IPS DF 6.9 (cell line): ENCODE measurements at regions not wholly inside any gene's neighbourhood (a gene's known extent, or its start where the extent isn't known, plus 50 kb on each side); places are given as distances from the start of the nearest gene placed in this dataset.
"Not testable (repeated sequence)": the region's sequence is repeated elsewhere in the genome, so short reads cannot be mapped to it uniquely, and the experiment has no call there.

Experiments used
- DNase-seq: peaks from one replicate; pipeline ENCODE4 v3.0.0-alpha.2; 2013; ENCODE audit warnings: low read depth, low spot score
- H3K27ac ChIP-seq: one replicate; pipeline ENCODE4 v1.5.1; 2013; ENCODE audit warnings: low read length, control low read depth
- H3K27me3 ChIP-seq: 2 replicates; pipeline ENCODE4 v1.6.1; 2013; ENCODE audit warnings: mild to moderate bottlenecking, low read length; ENCODE audit not compliant: control insufficient read depth, insufficient read depth
- H3K36me3 ChIP-seq: 2 replicates; pipeline ENCODE4 v1.6.1; 2013; ENCODE audit warnings: low read length; ENCODE audit not compliant: control insufficient read depth, insufficient read depth
- H3K4me1 ChIP-seq: 2 replicates; pipeline ENCODE4 v1.6.1; 2013; ENCODE audit warnings: low read length; ENCODE audit not compliant: control insufficient read depth, insufficient read depth
- H3K4me3 ChIP-seq: 2 replicates; pipeline ENCODE4 v1.5.1; 2013; ENCODE audit warnings: mild to moderate bottlenecking, low read length
- H3K9me3 ChIP-seq: 2 replicates; pipeline ENCODE4 v1.6.1; 2013; ENCODE audit warnings: low read length, inconsistent platforms; ENCODE audit not compliant: control insufficient read depth, insufficient read depth
- WGBS: extraction: QIAGEN DNeasy Blood & Tissue Kit; methylation state at CpG from one replicate; pipeline ENCODE4 v1.1.7; 2013; ENCODE audit warnings: mixed read lengths, missing lambda C conversion rate; ENCODE audit not compliant: insufficient read length, insufficient coverage; 5-methylcytosine and 5-hydroxymethylcytosine counted together

DNA sequence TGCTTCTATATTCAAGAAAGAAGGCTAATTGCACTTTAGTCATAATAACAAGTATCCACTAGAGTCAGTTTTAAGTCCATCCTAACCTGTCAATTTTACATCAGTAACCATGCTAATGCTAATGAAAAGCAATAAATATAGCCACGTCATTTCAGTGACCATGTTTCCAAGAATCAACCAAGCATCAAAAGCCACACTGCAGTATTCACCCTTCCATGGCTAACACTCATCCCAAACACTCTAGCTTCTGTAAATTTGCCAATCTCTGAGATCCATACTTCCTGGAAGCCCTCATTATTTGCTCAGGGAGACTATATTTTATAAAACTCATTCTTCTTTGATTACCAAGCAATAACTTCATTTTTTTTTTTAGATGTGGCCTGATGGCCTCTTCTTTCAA is 712.0 kb downstream of the CETN3 start:
- H3K36me3 ChIP-seq = no peaks in the 10 kb centered on the region
- H3K4me1 ChIP-seq = no peaks in the 10 kb centered on the region; the same call in 1 of the 2 replicates
- H3K27ac ChIP-seq = no peak overlapping the region
- WGBS = no CpG with 5 or more reads among the region's 1 CpG
- no peak for DNase-seq
- H3K27me3 ChIP-seq = no peaks in the 10 kb centered on the region
- no peak overlapping the region for H3K4me3 ChIP-seq
- no peaks in the 10 kb centered on the region; the same call in 1 of the 2 replicates for H3K9me3 ChIP-seq

DNA sequence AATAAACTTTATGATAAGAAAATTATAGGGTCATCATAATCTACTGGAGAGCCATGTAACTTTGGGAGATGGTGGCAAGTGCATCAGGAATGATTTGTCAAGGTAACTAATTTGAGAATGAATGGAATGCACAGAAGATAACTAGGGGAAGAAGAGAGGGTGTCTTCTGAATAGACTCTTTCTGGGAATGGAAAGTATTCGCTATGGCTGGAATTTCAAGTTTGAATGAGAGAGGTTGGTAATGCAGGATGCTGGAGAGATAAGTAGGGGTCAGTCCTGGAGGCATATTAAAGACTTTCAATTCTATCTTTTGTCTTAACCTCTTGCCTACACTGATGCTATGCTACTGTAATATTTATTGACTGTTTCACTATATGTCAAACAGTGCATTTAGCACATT is 714.2 kb downstream of the CETN3 start:
- Histone ChIP-seq H3K36me3 (no peaks in the 10 kb centered on the region), H3K27ac (no peak overlapping the region), H3K4me1 (no peaks in the 10 kb centered on the region; the same call in 1 of the 2 replicates), H3K27me3 (no peaks in the 10 kb centered on the region), H3K4me3 (no peak overlapping the region), H3K9me3 (no peaks in the 10 kb centered on the region; the same call in 1 of the 2 replicates)
- no peak for DNase-seq
- no CpG with 5 or more reads among the region's 1 CpG for WGBS

DNA sequence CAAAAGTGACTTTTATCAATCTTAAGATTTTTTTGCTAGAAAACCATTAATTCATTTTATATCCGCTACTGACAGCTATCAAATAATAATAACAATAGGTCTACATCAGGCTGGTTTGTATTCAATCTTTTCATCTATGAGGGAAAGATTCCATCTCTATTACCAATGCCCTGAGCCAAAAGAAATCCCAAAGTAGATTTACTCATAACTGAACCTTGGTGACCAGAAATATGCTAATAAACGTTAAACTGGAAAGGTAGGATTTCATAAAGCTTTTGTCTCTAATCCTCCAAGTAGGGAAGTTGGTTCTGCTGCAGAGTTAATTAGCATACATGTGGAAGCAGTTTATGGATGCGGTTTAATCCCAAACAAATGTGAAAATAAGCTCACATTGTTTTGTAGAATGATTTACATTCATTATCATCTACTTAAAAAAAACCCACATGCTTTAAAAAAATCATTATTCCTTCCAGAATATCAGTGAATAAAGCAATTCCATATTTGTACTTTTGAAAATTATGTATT is 715.5 kb downstream of the CETN3 start:
- no CpG with 5 or more reads among the region's 3 CpGs for WGBS
- H3K27me3 ChIP-seq = no peaks in the 10 kb centered on the region
- DNase-seq = no peak
- H3K4me1 ChIP-seq = no peaks in the 10 kb centered on the region; the same call in 1 of the 2 replicates
- H3K36me3 ChIP-seq = no peaks in the 10 kb centered on the region
- H3K27ac ChIP-seq = no peak overlapping the region
- no peaks in the 10 kb centered on the region; the same call in 1 of the 2 replicates for H3K9me3 ChIP-seq
- no peak overlapping the region for H3K4me3 ChIP-seq

GRCh38 chr5:89690331-89690730 is 719.2 kb downstream of the CETN3 start:
- no peaks in the 10 kb centered on the region for H3K4me1 ChIP-seq
- whole genome bisulfite sequencing = no CpG with 5 or more reads among the region's 1 CpG
- no peak overlapping the region for H3K4me3 ChIP-seq
- no peak overlapping the region for H3K27ac ChIP-seq
- H3K36me3 ChIP-seq = no peaks in the 10 kb centered on the region
- DNase-seq = no peak
- H3K9me3 ChIP-seq = no peaks in the 10 kb centered on the region; the same call in 1 of the 2 replicates
- no peaks in the 10 kb centered on the region for H3K27me3 ChIP-seq

GRCh38 chr5:89686081-89686765 is 723.3 kb downstream of the CETN3 start:
- no peaks in the 10 kb centered on the region for H3K36me3 ChIP-seq
- no peaks in the 10 kb centered on the region for H3K27me3 ChIP-seq
- H3K4me3 ChIP-seq = no peak overlapping the region
- no peak for DNase-seq
- no peaks in the 10 kb centered on the region for H3K4me1 ChIP-seq
- H3K27ac ChIP-seq = no peak overlapping the region
- no CpG with 5 or more reads among the region's 4 CpGs for WGBS
- H3K9me3 ChIP-seq = no peaks in the 10 kb centered on the region

DNA sequence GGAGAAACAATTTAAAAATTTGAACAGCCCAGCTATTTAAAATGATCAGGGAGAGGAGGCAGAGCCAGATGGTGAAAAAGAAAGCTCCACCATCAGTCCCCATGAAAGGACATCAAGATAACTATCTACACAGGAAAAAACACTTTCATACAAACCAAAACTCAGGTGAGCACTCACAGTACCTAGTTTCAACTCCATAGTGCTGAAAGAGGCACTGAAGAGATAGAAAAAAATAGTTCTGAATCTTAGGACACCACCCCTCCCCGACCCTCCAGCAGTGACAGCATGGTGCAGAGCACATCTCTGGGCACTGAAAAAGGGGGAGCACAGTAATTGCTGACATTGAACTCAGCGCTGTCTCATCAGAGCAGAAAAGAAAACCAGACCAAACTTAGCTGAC is 732.9 kb downstream of the CETN3 start:
- Histone ChIP-seq H3K27me3 (no peaks in the 10 kb centered on the region), H3K36me3 (no peaks in the 10 kb centered on the region), H3K9me3 (no peaks in the 10 kb centered on the region), H3K4me1 (no peaks in the 10 kb centered on the region), H3K4me3 (no peak overlapping the region), H3K27ac (no peak overlapping the region)
- DNase-seq = no peak
- no CpG with 5 or more reads among the region's 2 CpGs for WGBS

GRCh38 chr5:89673019-89673418 is 736.5 kb downstream of the CETN3 start:
- no peaks in the 10 kb centered on the region for H3K4me1 ChIP-seq
- H3K27ac ChIP-seq = no peak overlapping the region
- H3K36me3 ChIP-seq = no peaks in the 10 kb centered on the region
- no CpG with 5 or more reads among the region's 1 CpG for WGBS
- no peaks in the 10 kb centered on the region for H3K27me3 ChIP-seq
- no peak for DNase-seq
- H3K4me3 ChIP-seq = no peak overlapping the region
- H3K9me3 ChIP-seq = no peaks in the 10 kb centered on the region

- Histone ChIP-seq H3K36me3 (no peaks in the 10 kb centered on the region), H3K27me3 (no peaks in the 10 kb centered on the region), H3K4me1 (no peaks in the 10 kb centered on the region), H3K4me3 (no peak overlapping the region), H3K9me3 (no peaks in the 10 kb centered on the region; the same call in 1 of the 2 replicates), H3K27ac (no peak overlapping the region)
- no CpG with 5 or more reads among the region's 3 CpGs for WGBS
- DNase-seq = no peak
Observed at GRCh38 chr5:89668821-89669220, 740.7 kb downstream of the CETN3 start.

DNA sequence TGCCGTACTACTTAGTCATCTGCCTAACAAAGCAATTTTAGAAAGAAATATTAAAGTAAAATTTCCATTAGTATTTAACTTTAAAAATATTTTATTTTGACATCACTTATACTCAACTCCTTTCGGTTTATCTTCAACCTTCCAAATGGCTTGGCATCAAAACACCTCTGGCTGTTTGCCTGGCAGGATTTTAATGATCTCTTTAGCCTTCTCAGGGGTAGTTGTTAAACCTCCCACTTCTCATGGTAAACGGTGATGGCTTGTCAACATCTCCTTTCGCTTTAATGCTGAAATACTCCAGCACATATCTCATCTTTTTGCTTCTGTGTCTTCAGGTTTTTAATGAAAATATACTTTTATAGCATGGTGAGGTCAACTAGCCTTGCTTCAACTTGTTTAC is 747.1 kb downstream of the CETN3 start:
- Histone ChIP-seq H3K36me3 (no peaks in the 10 kb centered on the region), H3K4me1 (no peaks in the 10 kb centered on the region), H3K4me3 (no peak overlapping the region), H3K27me3 (no peaks in the 10 kb centered on the region), H3K27ac (no peak overlapping the region), H3K9me3 (no peaks in the 10 kb centered on the region; the same call in 1 of the 2 replicates)
- no CpG with 5 or more reads among the region's 4 CpGs for WGBS
- no peak for DNase-seq

DNA sequence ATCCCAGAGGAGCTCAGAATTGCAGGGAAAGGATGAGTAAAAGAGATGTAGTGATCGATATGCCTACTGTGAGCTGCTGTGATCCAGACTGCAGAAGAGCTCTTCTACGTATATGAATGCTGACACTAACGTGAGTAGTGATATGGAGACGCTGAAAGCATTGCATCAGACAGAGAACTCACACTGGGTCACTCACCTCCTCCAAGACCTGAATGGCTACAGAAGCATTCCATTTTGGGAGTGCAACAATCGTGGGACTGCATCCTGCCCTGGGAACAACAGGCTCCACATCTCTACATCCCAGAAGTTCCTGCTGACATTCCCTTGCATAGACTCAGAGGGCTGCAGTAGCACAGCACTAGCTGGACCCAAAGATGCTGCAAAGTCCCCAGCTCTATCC is 755.9 kb upstream of the MEF2C start:
- no CpG with 5 or more reads among the region's 5 CpGs for WGBS

DNA sequence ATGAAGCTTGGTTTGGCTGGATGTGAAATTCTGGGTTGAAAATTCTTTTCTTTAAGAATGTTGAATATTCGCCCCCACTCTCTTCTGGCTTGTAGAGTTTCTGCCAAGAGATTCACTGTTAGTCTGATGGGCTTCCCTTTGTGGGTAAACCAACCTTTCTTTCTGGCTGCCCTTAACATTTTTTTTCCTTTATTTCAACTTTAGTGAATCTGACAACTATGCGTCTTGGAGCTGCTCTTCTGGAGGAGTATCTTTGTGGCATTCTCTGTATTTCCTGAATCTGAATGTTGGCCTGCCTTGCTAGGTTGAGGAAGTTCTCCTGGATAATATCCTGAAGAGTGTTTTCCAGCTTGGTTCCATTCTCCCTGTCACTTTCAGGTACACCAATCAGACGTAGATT is 751.2 kb upstream of the MEF2C start:
- H3K27me3 ChIP-seq, H3K9me3 ChIP-seq, H3K36me3 ChIP-seq, H3K27ac ChIP-seq, DNase-seq, H3K4me3 ChIP-seq, H3K4me1 ChIP-seq: not testable (repeated sequence)
- no CpG with 5 or more reads among the region's 3 CpGs for WGBS

More for the DNA sequence above, 755.9 kb upstream of the MEF2C start:
- Histone ChIP-seq H3K36me3 (no peaks in the 10 kb centered on the region), H3K27me3 (no peaks in the 10 kb centered on the region), H3K9me3 (no peaks in the 10 kb centered on the region), H3K4me1 (no peaks in the 10 kb centered on the region), H3K4me3 (no peak overlapping the region), H3K27ac (no peak overlapping the region)
- no peak for DNase-seq
